NCI-H510A treated with DMSO at 0.1 percent for 48 hours (cell line): ENCODE measurements at regions not wholly inside any gene's neighbourhood (a gene's known extent, or its start where the extent isn't known, plus 50 kb on each side); places are given as distances from the start of the nearest gene placed in this dataset.
A peak's percentile ranks its signal among the peaks of the same experiment; 100 is the strongest.
"Not testable (repeated sequence)": the region's sequence is repeated elsewhere in the genome, so short reads cannot be mapped to it uniquely, and the experiment has no call there.

Source experiments
- DNase-seq: peaks from one replicate; lab custom pipeline; 2025; lab: John Stamatoyannopoulos, UW

DNA sequence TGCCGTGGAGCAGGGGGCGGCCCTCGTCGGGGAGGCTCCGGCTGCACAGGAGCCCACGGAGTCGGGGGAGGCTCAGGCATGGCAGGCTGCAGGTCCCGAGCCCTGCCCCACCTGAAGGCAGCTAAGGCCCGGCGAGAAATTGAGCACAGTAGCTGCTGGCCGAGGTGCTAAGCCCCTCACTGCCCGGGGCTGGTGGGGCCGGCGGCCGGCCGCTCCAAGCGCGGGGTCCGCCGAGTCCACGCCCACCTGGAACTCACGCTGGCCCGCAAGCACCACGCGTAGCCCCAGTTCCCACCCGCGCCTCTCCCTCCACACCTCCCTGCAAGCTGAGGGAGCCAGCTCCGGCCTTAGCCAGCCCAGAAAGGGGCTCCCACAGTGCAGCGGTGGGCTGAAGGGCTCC lies 589.4 kb downstream of the PPP4R3C start:
- DNase-seq: no peak

DNA sequence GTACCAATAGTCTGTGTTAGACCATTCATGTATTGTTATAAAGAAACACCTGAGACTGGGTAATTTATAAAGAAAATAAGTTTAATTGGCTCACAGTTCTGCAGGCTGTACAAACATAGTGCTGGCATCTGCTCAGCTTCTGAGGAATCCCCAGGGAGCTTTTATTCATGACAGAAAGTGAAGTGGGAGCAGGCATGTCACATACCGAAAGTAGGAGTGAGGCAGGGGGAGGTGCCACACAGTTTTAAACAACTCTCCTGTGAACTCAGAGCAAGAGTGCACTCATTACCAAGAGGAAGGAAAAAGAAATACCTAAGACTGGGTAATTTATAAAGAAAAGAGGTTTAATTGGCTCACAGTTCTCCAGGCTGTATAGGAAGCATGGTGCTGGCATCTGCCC lies 591.2 kb downstream of the PPP4R3C start:
- DNase-seq: no peak

DNA sequence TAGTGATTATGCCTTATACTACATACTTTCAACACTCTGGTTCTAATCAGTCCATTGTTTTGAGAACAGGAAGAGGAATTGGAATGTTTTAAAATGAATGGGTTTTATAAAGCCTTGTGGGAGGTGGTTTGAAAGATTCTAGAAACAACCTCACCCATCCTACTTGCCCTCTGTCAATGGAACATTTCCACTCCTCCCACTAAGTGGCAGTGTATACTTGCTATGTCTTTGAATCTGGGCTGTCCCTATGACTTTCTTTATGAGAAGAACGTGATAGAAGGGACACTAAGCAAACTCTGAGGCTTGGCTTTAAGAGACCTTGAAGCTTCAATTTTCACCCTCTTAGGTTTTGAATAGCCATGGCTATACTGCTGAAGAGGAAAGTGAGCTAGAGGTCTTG lies 611.2 kb downstream of the PPP4R3C start:
- peak; percentile 5 for DNase-seq

DNA sequence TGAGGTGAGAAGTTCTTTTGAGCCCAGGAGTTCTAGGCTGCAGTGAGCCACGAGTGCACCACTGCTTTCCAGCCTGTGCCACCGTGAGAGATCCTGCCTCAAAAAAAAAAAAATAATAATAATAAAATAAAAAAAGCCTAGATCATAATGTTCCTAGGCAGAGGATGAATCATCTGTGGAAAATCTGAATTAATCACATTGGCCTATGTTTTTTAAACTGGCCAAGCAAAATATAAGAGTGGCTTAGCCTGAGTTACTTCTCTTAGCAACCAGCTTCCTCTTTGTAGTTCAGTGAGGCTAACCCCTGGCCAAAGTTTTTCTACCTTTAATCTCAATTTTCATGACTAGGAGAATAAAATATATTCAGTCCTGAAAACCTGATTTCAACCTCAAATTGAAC lies 614.6 kb downstream of the PPP4R3C start:
- no peak for DNase-seq

DNA sequence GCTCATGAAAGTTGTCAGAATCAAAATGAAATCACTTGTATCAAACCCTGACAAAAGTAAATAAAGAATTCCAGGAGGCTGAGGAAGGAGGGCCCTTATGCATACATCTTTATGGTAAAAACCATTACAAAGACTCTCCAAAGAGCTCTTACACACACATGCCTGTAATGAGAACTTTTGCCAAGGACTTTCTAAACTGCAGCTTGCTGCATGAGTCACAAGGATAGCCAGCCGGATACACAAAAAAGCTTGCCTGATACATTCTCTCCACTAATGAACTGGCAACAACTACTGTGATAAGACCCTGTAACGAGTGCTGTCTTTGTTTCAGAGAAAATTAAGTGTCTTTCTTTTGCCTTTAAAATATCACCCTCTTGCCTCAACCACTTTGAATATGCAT lies 618.1 kb downstream of the PPP4R3C start:
- DNase-seq: no peak

DNA sequence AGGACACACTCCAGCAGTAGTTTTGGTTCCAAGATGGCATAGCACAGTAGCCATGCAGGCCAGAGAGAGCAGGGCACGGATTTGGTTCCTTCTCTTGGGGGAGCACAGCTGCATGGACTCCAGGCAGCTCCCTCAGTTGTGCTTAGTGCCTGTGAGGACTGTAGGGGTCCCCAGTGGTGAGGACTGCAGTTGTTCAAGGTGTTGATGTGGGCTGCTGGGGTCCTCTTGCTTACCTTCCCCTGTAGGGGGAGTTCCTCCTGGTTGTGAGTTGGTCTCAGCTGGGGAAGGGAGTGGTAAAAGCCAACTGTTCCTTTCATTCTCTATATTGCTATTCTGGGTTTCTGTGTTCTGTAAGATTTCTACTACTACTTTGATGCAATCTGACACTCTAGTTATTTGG lies 606.5 kb downstream of the MAGEB5 start:
- DNase-seq: no peak

DNA sequence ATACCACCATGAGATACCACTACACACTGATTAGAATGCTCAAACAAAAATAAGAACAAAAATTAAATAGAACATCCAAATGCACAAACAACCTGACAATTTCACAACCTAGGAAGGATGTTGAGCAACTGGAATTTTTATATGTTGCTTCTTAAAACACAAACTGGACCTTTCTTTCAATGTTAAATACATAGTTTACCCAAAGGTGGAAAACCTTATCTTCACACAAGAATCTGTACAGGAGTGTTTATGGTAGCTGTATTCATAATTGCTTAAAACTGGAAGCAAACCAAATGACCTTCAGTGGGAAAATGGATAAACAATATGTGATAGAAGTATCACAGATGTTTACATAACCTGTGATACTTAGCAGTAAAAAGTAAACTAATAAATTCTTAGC lies 573.8 kb downstream of the MAGEB5 start:
- DNase-seq: no peak

DNA sequence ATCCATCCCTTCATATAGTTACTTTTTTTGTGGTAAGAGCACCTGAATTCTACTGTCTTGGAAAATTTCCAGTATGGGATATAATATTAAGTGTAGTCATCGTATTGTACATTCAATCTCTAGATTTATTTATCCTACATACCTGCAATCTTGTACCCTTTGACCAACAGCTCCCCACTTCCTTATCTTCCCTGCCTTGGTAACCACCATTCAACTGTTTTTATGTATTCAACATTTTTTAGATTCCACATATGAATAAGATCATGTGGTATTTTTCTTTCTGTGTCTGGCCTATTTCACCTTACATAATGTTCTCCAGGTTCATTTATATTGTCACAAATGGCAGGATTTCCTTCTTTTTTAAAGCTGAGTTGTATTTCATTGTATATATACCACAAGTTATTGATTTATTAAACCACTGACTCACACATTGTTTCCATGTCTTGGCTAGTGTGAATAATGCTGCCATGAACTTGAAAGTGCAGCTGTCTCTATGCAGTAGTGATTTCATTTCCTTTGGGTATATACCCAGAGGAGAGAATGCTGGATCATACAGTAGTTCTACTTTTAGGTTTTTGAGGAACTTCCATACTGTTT lies 572.5 kb downstream of the MAGEB5 start:
- DNase-seq: no peak

DNA sequence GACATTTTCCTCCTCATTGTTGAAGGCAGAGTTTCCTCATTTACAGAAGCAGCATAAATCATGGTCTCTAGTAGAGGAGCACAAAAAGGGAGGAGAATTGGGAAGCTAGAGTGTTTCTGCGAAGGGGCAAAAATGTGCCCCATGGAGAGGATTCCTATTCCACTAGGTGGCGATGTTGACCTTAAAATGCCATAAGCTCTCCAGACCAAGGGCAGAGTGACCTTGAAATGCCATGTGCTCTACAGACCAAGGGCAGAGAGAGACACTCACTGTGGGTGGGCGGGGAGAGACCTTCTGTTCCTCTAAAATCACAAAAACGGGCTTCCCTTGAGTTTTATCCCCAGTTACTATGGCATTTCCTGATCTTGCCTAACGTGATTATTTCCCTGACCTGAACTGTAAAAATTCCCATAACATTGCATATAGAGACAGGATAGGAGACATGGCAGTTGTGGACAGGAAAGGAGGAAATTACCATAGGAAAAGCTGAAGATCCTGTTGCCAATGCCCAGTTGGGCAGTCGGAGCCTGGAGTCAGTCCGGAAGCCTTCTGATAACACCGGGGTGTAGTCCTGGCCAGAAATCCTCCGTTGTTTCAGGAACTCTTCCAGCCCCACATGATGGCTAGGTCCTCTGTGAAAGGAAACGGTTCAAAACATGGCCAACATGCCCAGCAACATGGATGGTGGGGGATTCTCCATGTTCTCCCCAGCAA lies 567.7 kb downstream of the MAGEB5 start:
- peak; percentile 12 for DNase-seq

DNA sequence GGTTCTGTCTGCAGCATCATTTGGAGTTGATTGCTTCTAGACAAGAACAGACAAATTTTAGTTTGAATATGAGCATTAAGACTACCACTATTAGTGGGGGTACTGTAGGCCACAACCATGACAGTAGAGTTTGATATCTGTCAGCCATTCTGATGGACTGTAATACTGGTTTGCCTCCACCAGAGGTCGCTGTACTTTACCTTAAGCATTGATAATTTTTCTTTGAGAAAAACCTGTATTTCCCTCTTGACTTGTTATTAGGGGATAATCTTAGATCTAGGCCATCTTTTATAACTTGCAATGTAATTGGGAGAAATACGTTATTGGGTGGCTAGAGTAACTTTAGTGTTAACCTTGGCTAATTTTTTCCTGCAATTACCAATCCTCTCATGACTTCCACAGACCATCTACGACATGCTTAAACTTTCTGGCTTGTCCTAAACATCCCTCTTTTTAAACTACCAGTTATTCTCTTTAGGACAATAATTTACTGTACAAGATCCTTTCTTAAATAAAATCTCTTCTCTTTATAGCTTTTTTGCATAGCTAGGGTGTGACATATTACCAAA lies 562.4 kb downstream of the MAGEB5 start:
- no peak for DNase-seq

DNA sequence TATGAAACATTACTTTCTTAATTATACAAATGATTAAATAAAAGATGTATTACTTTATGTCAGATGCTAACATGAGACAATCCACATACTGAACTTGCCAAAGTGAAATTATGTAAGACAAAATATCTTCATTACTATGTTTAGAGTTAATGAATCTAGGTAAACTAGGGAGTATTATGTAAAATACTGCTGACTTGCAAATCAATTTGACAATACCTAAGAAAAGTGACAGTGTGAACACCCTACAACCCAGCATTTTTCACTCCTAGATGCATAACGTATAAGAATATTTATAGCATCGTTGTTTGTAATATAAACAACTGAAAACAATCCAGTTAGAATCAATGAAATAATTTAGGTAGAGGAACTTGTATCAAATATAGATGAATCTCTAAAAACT lies 546.3 kb downstream of the MAGEB5 start:
- DNase-seq: no peak

DNA sequence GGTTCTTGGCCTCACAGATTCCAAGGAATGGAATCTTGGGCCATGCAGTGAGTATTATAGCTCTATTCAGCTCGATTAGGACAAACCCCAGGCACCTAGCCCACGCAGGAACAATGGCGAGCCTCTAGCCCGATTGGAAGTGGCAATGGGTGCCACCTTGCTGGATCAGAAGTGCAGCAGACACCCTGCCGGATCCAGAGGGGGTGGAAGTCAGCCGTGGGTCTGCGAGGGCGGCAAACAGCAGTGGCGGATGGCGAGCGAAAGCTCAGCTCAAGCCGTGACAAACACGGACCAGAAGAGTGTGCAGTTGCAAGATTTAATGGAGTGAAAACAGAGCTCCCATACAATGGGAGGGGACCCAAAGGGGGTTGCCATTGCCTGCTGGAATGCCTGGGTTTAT lies 539.8 kb downstream of the MAGEB5 start:
- DNase-seq: not testable (repeated sequence)

DNA sequence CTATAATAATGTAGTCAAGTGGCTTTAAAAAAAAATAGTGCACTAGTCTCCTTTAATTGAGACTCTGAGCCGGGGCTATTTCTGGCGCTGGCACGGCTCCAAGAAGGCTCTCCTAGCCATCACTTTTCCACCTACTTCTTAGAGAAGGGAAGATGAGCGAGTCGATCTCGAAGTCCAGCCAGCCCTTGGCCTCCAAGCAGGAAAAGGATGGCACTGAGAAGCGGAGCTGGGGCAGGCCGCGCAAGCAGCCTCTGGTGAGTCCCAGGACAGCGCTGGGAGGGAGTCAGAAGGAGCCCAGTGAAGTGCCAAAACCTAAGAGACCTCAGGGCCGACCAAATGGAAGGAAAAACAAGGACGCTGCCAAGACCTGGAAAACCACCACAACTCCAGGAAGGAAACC lies 531.9 kb downstream of the MAGEB5 start:
- no peak for DNase-seq

DNA sequence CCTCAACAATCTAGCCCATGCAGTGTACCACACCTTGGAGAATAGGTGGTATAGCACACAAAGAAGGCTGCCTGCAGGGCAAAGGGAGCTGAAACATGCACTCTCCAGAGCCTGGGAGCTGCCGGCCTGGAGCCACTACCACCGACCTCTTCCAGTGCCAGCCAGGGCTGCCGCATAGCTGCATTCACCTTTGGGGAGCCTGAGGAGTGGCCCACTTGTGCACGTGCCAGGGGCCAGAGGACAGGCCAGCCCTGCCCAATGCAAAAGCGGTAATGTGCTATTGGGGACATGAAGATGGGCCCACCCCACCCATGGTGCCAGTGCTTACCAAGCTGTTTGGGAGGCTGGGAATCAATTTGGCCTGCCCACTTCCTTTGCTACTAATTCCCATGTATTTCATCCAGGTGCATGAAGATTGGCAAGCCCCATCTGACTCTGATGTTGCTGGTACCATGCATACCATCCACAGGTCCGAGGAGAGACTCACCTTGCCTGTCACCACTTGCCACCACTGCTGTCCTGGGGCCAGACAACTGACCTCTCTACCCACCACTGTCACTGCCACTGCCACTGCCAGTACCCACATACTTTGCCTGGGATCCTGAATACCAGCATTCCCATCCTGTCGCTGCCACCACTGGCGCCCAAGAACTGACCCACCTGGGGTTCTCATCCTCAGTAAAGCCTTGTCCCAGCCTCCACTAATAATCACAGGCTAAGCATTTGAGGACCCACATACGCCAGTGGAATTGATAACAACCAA lies 506.9 kb downstream of the MAGEB5 start:
- DNase-seq: no peak

DNA sequence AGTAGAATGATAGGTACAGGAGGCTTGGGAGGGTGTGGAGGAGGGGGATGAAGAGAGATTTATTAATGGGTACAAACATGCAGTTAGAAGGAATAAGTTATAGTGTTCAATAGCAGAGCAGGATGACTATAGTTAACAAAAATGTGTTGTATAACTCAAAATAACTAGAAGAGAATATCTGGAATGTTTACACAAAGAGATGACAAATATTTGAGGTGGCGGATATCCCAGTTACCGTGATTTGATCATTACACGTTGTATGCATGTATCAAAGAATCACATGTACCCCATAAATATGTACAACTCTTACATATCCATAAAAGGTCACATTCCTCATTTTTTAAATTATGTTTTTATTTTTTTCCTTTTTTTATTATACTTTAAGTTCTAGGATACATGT lies 456.6 kb downstream of the MAGEB5 start:
- no peak for DNase-seq

DNA sequence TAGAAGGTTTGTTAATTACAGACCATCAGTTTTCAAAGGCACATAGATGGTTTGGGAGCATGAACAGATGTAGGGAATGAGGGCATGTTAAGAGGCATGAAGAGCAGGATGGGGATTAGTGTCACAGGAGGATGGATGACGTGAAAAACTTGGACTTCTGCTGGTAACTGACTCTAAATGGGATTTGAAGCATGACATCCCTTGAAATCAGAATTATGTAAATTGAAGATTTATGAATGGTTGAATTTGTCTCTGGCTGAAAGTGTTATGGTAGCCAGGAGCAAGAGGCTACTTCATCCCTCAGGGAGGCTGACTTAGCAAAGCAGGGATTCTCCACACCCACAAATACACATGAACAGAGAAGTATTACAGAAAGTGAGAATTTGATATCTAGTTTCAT lies 454.6 kb downstream of the MAGEB5 start:
- no peak for DNase-seq

DNA sequence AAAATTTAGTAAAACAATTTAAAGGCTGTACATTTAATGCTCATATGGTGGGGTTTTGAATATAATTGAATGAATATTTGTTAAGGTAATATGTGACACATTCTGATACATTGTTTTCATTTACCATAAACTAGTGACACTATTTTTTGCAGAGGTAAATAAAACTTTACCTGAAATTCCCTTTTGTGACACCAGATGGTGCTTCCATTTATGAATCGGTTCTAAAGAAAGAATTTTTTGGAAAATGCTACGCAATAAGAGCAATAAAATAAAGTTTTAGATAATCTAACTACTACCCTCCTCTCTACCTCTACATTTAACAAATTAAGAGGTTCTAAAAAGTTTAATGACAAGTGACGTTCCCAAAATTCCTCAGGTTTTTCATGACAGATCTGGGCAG lies 448.9 kb downstream of the MAGEB5 start:
- no peak for DNase-seq

DNA sequence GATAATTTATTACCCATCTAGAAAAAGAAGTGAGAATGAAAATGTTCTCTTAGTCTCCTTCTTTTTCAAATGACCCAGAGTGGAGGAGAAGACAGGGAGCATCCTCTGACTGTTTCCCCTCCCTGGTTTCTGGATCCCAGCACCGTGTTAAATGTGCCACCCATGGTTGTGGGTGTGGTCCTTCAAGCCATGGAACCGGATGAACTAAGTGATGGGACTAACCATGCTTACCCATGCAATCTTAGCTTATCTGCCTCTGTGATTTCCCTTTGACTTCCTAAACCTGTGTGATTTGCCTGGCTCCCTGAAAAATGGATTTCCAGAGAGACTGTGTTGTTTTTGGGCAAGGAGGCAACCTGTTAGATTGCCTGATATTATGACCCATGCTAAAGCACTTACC lies 437.1 kb downstream of the MAGEB5 start:
- no peak for DNase-seq

DNA sequence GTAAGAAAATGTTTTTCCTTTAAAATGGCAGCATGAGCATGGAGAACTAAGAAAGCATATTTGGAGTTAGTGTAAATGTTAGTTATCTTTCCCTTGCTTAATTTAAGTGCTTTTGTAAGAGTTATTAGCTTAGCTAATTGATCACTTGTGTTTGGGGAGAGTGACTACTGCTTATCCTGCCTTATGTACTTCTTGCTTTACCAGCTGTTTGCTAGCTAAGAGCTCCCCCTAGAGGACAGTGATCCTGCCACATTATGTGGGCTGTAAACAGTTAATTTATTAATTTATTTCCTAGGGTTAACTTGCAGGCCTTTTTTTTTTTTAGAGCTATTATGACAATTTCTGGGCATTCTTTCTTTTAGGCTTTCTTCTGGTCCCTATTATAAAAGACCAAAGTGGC lies 435.8 kb downstream of the MAGEB5 start:
- DNase-seq: no peak

DNA sequence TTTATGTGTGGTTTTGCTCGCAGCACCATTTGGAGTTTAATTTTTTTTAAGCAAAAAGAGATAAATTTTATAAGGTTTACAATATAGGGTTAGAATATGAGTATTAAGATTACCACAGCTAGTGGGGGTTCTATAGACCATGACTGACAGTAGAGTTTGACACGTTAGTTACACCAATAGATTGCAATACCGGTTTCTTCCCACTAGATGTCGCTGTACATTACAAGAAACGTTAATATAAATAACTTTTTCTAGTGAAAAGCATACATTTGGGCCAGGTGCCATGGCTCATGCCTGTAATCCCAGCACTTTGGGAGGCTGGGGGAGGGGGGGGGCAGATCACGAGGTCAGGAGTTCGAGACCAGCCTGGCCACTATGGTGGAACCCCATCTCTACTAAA lies 433.6 kb downstream of the MAGEB5 start:
- DNase-seq: peak; percentile 17

DNA sequence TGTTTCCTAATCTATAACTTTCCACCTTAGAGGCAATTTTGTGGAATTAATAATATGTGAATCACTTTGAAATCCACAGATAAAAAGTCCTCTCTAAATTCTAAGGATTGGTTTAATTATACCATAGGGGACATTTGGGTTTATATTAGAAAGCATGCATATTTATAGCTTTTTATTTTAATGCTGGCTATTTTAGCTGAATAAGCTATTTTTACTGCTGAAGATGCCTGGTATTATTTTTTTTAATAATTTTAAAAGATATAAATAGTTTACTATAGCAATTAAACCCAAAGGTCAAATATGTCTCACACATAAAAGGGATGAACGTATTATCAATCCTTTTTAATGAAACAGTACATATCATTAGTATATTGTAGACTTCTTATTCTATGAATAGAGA lies 415.4 kb downstream of the MAGEB5 start:
- no peak for DNase-seq

DNA sequence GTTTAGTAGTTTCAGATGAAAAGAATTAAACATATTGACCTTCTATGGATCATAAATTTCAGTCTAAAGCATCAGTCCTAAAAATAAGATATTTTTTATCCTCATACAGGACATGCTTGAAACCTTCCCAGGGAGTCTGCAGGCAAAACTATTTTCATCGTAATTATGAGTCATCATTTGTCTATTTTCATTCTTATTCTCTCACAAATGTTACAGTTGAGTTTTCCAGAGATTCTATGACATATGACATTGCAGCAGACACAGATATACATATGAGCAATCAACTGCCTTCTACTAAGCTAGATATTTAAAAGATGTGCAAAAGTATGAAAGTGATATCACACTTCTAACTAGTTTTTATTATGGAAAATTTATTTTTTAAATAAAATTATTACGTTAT lies 398.0 kb downstream of the MAGEB5 start:
- DNase-seq: no peak

DNA sequence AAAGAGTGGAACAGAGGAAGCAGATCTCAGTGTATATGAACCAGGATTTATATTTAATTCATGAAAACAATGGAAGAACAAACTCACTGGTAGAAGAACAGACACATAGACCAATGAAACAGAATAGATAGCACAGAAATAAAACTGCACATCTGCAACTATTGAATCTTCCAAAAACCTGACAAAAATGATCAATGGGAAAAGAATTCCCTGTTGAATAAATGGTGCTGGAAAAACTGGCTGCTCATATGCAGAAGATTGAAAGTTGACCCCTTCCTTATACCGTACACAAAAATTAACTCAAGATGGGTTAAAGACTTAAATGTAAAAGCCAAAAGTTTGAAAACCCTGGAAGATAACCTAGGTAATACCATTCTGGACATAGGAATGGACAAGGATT lies 391.0 kb downstream of the MAGEB5 start:
- no peak for DNase-seq
